Esophagus muscularis mucosa (tissue), 4 donors: ENCODE measurements at regions not wholly inside any gene's neighbourhood (a gene's known extent, or its start where the extent isn't known, plus 50 kb on each side); places are given as distances from the start of the nearest gene placed in this dataset.

ENCODE experiments used
- DNase-seq: peaks from one replicate; pipeline ENCODE4 v3.0.0-alpha.2; 2017; ENCODE audit errors: extremely low spot score
- H3K27ac ChIP-seq, 4 donors: fragments of 200-600 bp; sonication (generic); replicated peaks in 1 of 4; 1 replicate in 3 of 4; 2 replicates in 1 of 4; pipeline ENCODE4 v1.5.1; 2016 to 2019; ENCODE audit warnings: mild to moderate bottlenecking in 1 of 4
- H3K27me3 ChIP-seq, 4 donors: fragments of 200-600 bp; sonication (generic); one replicate each; pipeline versions ENCODE4 v1.5.1 to v1.6.0; 2016 to 2019
- H3K36me3 ChIP-seq, 4 donors: fragments of 200-600 bp; sonication (generic); one replicate each; pipeline ENCODE4 v1.5.1; 2016 to 2019
- H3K4me1 ChIP-seq, 4 donors: fragments of 200-600 bp; sonication (generic); one replicate each; pipeline ENCODE4 v1.5.1; 2016 to 2019
- H3K4me3 ChIP-seq, 4 donors: fragments of 200-600 bp; sonication (generic); 1 replicate in 2 of 4; 2 replicates in 2 of 4; pipeline ENCODE4 v1.5.1; 2016 to 2019; ENCODE audit warnings: mild to moderate bottlenecking in 4 of 4, moderate library complexity in 1 of 4
- H3K9me3 ChIP-seq, 4 donors: fragments of 200-600 bp; sonication (generic); 1 replicate in 3 of 4; 2 replicates in 1 of 4; pipeline ENCODE4 v1.5.1; 2016 to 2019
- EP300 ChIP-seq: sonication (generic); formaldehyde crosslinking; IDR thresholded peaks from one replicate; pipeline ENCODE4 v1.6.1; 2017; ENCODE audit warnings: antibody characterized with exemption
- POLR2A ChIP-seq: fragments of 450-650 bp; IDR thresholded peaks from one replicate; pipeline ENCODE4 v1.6.1; 2017; ENCODE audit warnings: antibody characterized with exemption, moderate library complexity, mild to moderate bottlenecking, low read depth
- POLR2AphosphoS5 ChIP-seq, 2 donors: sonication (generic); formaldehyde crosslinking; IDR thresholded peaks; one replicate each; pipeline ENCODE4 v1.6.1; 2017; ENCODE audit warnings: antibody characterized with exemption in 2 of 2
- WGBS: methylation state at CpG from one replicate; pipeline ENCODE4 v1.1.5; 2018; 5-methylcytosine and 5-hydroxymethylcytosine counted together
- intact Hi-C: fragments of 100-400 bp; cut with DNase I; formaldehyde crosslinking; loops from one replicate; pipeline ENCODE4 v1.15.1; 2023
- TF ChIP-seq, protein P1 (sequence below), 3 experiments: fragments of 200-600 bp in 2 of 3; fragments of 450-650 bp in 1 of 3; sonication (generic) in 2 of 3; IDR thresholded peaks; one replicate each; pipeline ENCODE4 v1.5.1; 2017 to 2019; ENCODE audit warnings: antibody characterized with exemption in 3 of 3, mild to moderate bottlenecking in 2 of 3, moderate library complexity in 1 of 3

DNA sequence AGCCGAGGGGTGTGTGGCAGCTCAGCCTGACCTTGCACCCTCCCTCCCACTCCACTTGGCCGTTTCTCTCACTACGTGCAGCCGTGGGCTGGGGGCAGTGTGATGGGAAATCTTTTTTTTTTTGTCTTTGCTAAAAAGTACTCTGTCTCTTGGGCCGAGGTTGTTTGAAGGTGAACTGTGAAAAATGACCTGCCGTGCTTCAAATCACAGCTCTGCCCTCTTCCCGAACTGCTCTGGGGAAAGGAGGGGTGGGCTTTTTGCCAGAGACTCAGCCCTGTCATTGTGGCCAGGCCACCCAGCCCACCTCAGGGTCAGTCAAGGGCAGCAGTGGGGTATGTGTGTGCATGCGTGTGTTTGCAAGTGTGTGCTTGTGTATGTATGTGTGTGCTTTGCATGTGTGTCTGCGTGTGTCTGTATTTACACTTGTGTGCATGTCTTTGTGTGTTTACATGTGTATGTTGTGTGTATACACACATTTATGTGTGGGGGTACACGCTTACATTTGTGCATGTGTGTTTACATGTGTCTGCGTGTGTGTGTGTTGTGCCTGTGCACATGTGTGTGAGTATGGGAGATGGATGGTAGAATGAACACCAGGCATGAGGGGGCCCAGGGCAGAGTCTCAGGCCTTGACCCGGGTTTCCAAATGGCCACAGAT, 61.3 kb upstream of the HAAO start:
- no peaks in the 10 kb centered on the region for H3K27me3 ChIP-seq
- peak overlapping the region; percentile 70 to 81 (median 77) for H3K27ac ChIP-seq
- no peak for DNase-seq
- H3K4me1 ChIP-seq: peaks cover 17 to 46% (median 42%) of the 10 kb centered on the region in 4 donors
- intact Hi-C loops: loop anchor here (10.0 kb wide), 1 partner anchor 631 kb away; no protein-coding TSS in a partner anchor
- 47% methylated on average over 12 of the region's 12 CpGs for WGBS
- no peaks in the 10 kb centered on the region for H3K36me3 ChIP-seq
- H3K9me3 ChIP-seq: peaks cover 0 to 6% (median 0%) of the 10 kb centered on the region in 4 donors
- TF ChIP-seq, protein P1, sequence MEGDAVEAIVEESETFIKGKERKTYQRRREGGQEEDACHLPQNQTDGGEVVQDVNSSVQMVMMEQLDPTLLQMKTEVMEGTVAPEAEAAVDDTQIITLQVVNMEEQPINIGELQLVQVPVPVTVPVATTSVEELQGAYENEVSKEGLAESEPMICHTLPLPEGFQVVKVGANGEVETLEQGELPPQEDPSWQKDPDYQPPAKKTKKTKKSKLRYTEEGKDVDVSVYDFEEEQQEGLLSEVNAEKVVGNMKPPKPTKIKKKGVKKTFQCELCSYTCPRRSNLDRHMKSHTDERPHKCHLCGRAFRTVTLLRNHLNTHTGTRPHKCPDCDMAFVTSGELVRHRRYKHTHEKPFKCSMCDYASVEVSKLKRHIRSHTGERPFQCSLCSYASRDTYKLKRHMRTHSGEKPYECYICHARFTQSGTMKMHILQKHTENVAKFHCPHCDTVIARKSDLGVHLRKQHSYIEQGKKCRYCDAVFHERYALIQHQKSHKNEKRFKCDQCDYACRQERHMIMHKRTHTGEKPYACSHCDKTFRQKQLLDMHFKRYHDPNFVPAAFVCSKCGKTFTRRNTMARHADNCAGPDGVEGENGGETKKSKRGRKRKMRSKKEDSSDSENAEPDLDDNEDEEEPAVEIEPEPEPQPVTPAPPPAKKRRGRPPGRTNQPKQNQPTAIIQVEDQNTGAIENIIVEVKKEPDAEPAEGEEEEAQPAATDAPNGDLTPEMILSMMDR (IDR thresholded peaks at IDR 0.05): no peak
- TF ChIP-seq POLR2AphosphoS5 (IDR thresholded peaks at IDR 0.05) (no peak), EP300 (no peak), POLR2A (no peak)
- H3K4me3 ChIP-seq: no peak overlapping the region

DNA sequence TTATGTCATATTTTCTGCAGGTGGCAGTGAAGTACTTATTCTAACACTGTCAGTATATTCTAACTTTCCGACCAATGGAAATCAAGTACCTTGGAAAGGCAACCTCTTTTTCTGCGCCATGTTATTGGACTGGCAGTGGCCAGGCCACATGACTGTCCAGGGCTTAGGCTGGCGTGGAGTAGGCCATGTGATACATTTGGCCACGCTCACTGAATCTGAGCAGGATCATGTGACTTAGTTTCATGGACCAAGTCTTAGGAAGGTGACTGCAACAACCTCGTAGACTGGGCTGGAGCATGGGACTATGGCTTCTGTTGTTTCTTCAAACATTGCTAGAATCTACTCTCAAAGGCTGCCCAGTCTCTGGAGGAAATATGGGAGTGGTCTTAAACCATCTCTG, 60.4 kb upstream of the HAAO start:
- peaks cover 17 to 51% (median 43%) of the 10 kb centered on the region in 4 donors for H3K4me1 ChIP-seq
- intact Hi-C loops: loop anchor here (10.0 kb wide), 1 partner anchor 632 kb away; no protein-coding TSS in a partner anchor
- WGBS: 92% methylated on average over 4 of the region's 5 CpGs
- H3K27me3 ChIP-seq: no peaks in the 10 kb centered on the region
- TF ChIP-seq POLR2A (no peak), POLR2AphosphoS5 (IDR thresholded peaks at IDR 0.05) (no peak), EP300 (no peak)
- TF ChIP-seq, protein P1 (IDR thresholded peaks at IDR 0.05): no peak
- no peaks in the 10 kb centered on the region for H3K36me3 ChIP-seq
- no peak for DNase-seq
- peak overlapping the region in 2 of 4 donors; percentile 70 to 81 for H3K27ac ChIP-seq
- H3K4me3 ChIP-seq: no peak overlapping the region
- H3K9me3 ChIP-seq: no peaks in the 10 kb centered on the region

DNA sequence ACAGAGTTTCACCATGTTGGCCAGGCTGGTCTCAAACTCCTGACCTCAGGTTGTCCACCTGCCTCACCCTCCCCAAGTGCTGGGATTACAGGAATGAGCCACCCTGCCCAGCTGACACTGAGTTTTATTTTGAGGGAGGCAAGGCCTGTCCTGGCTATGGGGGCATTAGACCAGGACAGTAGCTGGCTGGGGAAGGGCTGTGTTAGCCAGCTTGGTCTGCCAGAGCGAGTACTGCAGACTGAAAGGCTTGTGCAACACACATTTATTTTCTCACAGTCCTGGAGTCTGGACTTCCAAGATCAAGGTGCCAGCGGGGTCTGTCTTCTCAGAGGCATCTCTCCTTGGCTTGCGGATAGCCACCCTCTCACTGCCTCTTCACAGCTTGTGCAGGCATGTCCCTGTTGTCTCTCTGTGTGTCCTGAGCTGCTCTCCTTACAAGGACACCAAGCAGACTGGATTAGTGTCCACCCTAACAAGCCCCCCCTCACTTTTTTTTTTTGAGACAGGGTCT, 59.4 kb upstream of the HAAO start:
- H3K27ac ChIP-seq: no peak overlapping the region
- H3K9me3 ChIP-seq: no peaks in the 10 kb centered on the region
- peaks cover 17 to 61% (median 48%) of the 10 kb centered on the region in 4 donors for H3K4me1 ChIP-seq
- no peaks in the 10 kb centered on the region for H3K27me3 ChIP-seq
- intact Hi-C loops: loop anchor here (10.0 kb wide), 1 partner anchor 633 kb away; no protein-coding TSS in a partner anchor
- H3K36me3 ChIP-seq: no peaks in the 10 kb centered on the region
- 100% methylated on average over 2 of the region's 3 CpGs for WGBS
- no peak overlapping the region for H3K4me3 ChIP-seq
- no peak for DNase-seq
- TF ChIP-seq POLR2AphosphoS5 (IDR thresholded peaks at IDR 0.05): no peak
- TF ChIP-seq, protein P1 (IDR thresholded peaks at IDR 0.05): no peak
- TF ChIP-seq EP300: no peak
- TF ChIP-seq POLR2A: no peak

DNA sequence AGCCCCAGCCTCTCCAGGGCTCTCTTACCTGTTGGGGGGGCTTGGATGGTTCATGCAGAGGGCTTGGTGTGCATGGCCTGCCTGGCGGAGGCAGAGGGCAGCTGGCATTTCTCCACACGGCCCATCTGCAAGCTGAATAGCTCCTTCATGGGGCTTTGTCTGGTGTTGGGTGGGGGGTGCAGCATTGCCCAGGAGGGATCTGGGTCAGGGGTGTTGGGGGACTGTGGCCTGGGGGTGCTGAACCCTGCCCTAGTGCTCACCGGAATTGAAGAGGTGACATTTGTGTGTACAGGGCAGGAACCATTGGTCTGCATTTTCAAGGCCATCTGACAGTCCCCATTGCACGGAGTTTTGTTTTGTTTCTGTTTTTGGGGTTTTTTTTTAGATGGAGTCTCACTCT, 58.8 kb upstream of the HAAO start:
- peaks cover 17 to 67% (median 54%) of the 10 kb centered on the region in 4 donors for H3K4me1 ChIP-seq
- no peak for DNase-seq

More for the DNA sequence above, 58.8 kb upstream of the HAAO start:
- 82% methylated on average over 4 of the region's 4 CpGs for WGBS
- H3K36me3 ChIP-seq: no peaks in the 10 kb centered on the region
- no peaks in the 10 kb centered on the region for H3K27me3 ChIP-seq
- no peak overlapping the region for H3K4me3 ChIP-seq
- no peak overlapping the region for H3K27ac ChIP-seq
- TF ChIP-seq POLR2A (no peak), POLR2AphosphoS5 (IDR thresholded peaks at IDR 0.05) (no peak), EP300 (no peak)
- TF ChIP-seq, protein P1 (IDR thresholded peaks at IDR 0.05): no peak
- H3K9me3 ChIP-seq: no peaks in the 10 kb centered on the region
- intact Hi-C loops: loop anchor here (10.0 kb wide), 1 partner anchor 634 kb away; no protein-coding TSS in a partner anchor
